ENCODE measurements at regions not wholly inside any gene's neighbourhood (a gene's known extent, or its start where the extent isn't known, plus 50 kb on each side); places are given as distances from the start of the nearest gene placed in this dataset.
"Not testable (repeated sequence)": the region's sequence is repeated elsewhere in the genome, so short reads cannot be mapped to it uniquely, and the experiment has no call there.

DNA sequence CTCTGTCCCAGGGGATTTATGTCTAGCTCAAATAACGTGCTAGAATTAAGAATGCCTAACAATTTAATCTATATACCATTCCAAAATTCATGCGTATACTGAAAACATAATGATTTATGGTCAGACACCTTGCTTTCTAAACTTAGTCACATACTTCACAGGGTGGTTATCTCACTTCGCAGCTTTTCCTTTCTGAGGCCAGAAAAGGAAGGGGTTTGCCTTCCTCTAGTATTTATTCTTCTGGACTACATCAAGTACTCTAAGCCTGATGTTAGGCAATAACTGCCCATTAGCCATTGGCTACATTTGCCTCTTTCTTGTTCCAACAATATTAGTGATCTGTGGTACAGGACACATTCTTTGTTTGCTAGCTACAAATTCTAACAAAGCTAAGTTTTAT, 72.6 kb upstream of the FHIP2A start:
- no peak overlapping the region for H3K4me3 ChIP-seq
- no peaks in the 10 kb centered on the region for H3K9me3 ChIP-seq
- peak in 1 of 2 donors; percentile 11 for TF ChIP-seq POLR2A (IDR thresholded peaks at IDR 0.05)
- TF ChIP-seq, protein P1, sequence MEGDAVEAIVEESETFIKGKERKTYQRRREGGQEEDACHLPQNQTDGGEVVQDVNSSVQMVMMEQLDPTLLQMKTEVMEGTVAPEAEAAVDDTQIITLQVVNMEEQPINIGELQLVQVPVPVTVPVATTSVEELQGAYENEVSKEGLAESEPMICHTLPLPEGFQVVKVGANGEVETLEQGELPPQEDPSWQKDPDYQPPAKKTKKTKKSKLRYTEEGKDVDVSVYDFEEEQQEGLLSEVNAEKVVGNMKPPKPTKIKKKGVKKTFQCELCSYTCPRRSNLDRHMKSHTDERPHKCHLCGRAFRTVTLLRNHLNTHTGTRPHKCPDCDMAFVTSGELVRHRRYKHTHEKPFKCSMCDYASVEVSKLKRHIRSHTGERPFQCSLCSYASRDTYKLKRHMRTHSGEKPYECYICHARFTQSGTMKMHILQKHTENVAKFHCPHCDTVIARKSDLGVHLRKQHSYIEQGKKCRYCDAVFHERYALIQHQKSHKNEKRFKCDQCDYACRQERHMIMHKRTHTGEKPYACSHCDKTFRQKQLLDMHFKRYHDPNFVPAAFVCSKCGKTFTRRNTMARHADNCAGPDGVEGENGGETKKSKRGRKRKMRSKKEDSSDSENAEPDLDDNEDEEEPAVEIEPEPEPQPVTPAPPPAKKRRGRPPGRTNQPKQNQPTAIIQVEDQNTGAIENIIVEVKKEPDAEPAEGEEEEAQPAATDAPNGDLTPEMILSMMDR (IDR thresholded peaks at IDR 0.05 in 4 of 5, conservative IDR thresholded peaks at IDR 0.05 in 1 of 5), result no peak
- ATAC-seq (peak; percentile 70 to 86), DNase-seq (no peak)
- peaks cover 0 to 4% of the 10 kb centered on the region in 2 donors for H3K4me1 ChIP-seq
- H3K27ac ChIP-seq, result peak overlapping the region; percentile 35 to 74 (median 68)
- no peaks in the 10 kb centered on the region for H3K36me3 ChIP-seq
- intact Hi-C loops (cut with DNase I; ENCODE audit: low total_unique reads) (no loop called here), in situ Hi-C loops (cut with MboI; ENCODE audit: low sequenced_read_pairs in 4 of 4) (no loop called here)
- no peaks in the 10 kb centered on the region for H3K27me3 ChIP-seq

DNA sequence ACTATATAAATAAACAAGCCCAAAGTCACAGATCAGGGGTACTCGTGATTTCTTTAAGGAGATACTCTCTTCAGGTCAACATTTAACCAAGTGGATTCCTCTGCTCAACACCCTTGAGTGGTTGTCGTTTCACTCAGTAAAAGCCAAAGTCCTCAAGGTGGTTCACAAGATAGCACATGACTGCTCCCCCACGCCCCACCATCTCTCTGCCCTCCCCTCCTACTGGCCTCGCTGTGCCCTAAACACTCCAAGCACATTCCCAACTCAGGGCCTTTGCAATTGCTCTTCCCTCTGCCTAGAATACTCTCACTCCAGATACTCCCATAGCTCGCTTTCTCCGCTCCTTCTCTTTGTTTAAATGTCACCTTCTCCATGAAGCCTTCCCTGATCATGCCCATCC, 72.1 kb upstream of the FHIP2A start:
- TF ChIP-seq POLR2A (IDR thresholded peaks at IDR 0.05), result no peak
- TF ChIP-seq, protein P1 (IDR thresholded peaks at IDR 0.05 in 4 of 5, conservative IDR thresholded peaks at IDR 0.05 in 1 of 5), result no peak
- Histone ChIP-seq H3K27me3 (no peaks in the 10 kb centered on the region), H3K9me3 (no peaks in the 10 kb centered on the region), H3K27ac (peak overlapping the region; percentile 49 to 74 (median 64)), H3K4me1 (peaks cover 0 to 4% of the 10 kb centered on the region in 2 donors), H3K4me3 (no peak overlapping the region), H3K36me3 (no peaks in the 10 kb centered on the region)
- DNase-seq (no peak), ATAC-seq (no peak)
- intact Hi-C loops (cut with DNase I; ENCODE audit: low total_unique reads) (no loop called here), in situ Hi-C loops (cut with MboI; ENCODE audit: low sequenced_read_pairs in 4 of 4) (no loop called here)

DNA sequence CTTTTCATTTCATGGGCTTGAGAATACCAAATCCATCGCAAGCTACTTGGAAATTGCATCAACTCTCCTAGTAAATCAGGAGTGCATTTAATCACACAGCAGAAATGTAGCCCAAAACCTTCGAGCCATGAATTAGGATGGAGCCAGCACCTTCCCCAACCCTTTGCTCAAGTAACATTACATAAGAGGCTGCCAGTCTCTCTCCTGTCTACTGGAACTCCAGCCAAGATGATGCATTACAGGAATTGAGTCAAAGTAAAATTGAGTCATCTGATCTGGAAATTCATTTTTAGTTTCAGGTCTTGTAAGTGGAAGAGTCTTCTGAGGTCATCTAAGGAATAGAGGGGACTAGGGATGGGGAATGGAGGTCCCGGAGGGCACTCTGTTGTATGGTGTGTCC, 69.7 kb upstream of the FHIP2A start:
- DNase-seq (no peak), ATAC-seq (no peak)
- intact Hi-C loops (cut with DNase I; ENCODE audit: low total_unique reads), result no loop called here
- peaks cover 0 to 4% of the 10 kb centered on the region in 2 donors for H3K4me1 ChIP-seq
- H3K4me3 ChIP-seq, result no peak overlapping the region
- H3K27me3 ChIP-seq, result no peaks in the 10 kb centered on the region
- TF ChIP-seq, protein P1 (IDR thresholded peaks at IDR 0.05 in 4 of 5, conservative IDR thresholded peaks at IDR 0.05 in 1 of 5), result no peak
- H3K27ac ChIP-seq, result peak overlapping the region in 2 of 4 donors; percentile 23 to 24
- in situ Hi-C loops (cut with MboI; ENCODE audit: low sequenced_read_pairs in 4 of 4), result no loop called here
- no peaks in the 10 kb centered on the region for H3K9me3 ChIP-seq
- H3K36me3 ChIP-seq, result no peaks in the 10 kb centered on the region

DNA sequence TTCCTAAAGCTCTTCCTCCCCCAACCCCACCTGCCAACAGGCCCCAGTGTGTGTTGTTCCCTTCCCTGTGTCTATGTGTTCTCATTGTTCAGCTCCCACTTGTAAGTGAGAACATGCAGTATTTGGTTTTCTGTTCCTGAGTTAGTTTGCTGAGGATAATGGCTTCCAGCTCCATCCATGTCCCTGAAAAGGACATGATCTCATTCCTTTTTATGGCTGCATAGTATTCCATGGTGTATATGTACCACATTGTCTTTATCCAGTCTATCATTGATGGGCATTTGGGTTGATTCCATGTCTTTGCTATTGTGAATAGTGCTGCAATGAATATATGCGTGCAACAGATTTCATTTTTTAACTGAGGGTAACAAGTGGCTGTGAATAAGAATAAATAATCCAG, 69.0 kb upstream of the FHIP2A start:
- H3K4me3 ChIP-seq; ATAC-seq; H3K36me3 ChIP-seq; intact Hi-C loops (cut with DNase I; ENCODE audit: low total_unique reads); in situ Hi-C loops (cut with MboI; ENCODE audit: low sequenced_read_pairs in 4 of 4); H3K4me1 ChIP-seq; DNase-seq; H3K9me3 ChIP-seq; H3K27me3 ChIP-seq: not testable (repeated sequence)
- peak overlapping the region in 1 of 4 donors; percentile 13 for H3K27ac ChIP-seq

DNA sequence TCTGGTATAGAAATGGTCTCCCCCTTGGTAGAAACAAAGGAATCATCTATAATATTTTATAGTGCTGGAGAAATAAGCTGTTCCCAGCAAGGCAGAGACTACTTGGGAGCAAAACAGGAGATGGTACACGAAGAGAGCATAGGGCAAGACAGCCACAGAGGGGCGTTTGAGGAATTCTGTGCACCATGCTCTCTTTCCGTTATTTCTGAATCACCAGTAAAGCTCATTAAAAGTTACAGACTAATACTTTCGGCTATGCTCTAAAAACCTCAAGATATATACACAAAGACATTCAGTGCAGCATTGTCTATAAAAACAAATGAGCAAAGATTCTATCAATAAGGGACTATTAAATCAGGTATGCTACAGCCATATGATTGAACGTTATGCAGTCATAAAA, 68.5 kb upstream of the FHIP2A start:
- no peak for TF ChIP-seq POLR2A (IDR thresholded peaks at IDR 0.05)
- TF ChIP-seq, protein P1 (IDR thresholded peaks at IDR 0.05 in 4 of 5, conservative IDR thresholded peaks at IDR 0.05 in 1 of 5), result no peak
- no peaks in the 10 kb centered on the region for H3K36me3 ChIP-seq
- no peak overlapping the region for H3K4me3 ChIP-seq
- in situ Hi-C loops (cut with MboI; ENCODE audit: low sequenced_read_pairs in 4 of 4), result no loop called here
- ATAC-seq, result no peak
- no peak for DNase-seq
- intact Hi-C loops (cut with DNase I; ENCODE audit: low total_unique reads), result no loop called here
- H3K9me3 ChIP-seq, result no peaks in the 10 kb centered on the region
- peak overlapping the region in 1 of 4 donors; percentile 49 for H3K27ac ChIP-seq
- H3K27me3 ChIP-seq, result no peaks in the 10 kb centered on the region
- H3K4me1 ChIP-seq, result peaks cover 0 to 7% of the 10 kb centered on the region in 2 donors
